NCI-H2107 (cell line): ENCODE measurements at regions not wholly inside any gene's neighbourhood (a gene's known extent, or its start where the extent isn't known, plus 50 kb on each side); places are given as distances from the start of the nearest gene placed in this dataset.

Source experiments
- DNase-seq: peaks from one replicate; lab custom pipeline; 2025; lab: John Stamatoyannopoulos, UW

- DNase-seq: no peak
These were observed 349.0 kb upstream of the NCAM2 start for GRCh38 chr21:20649231-20649630.

DNA sequence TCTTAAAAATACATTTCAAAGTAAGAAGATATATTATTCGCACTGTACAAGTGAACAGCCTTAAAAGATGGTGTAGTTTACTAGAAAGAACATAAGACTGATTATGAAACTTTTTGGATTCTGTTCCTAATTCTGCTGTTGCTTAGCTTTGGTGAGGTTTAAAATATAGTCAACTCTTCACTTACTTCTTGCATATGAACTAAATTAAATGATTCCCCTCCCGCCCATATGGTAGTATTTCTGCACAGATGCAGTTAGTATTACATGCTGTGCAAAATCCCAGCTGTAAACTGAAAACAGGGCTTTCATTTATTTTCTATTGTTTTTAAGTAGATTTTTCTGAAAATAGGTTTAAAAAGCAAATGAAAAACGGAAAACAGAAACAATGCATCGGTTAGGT, 345.4 kb upstream of the NCAM2 start:
- DNase-seq: no peak

DNA sequence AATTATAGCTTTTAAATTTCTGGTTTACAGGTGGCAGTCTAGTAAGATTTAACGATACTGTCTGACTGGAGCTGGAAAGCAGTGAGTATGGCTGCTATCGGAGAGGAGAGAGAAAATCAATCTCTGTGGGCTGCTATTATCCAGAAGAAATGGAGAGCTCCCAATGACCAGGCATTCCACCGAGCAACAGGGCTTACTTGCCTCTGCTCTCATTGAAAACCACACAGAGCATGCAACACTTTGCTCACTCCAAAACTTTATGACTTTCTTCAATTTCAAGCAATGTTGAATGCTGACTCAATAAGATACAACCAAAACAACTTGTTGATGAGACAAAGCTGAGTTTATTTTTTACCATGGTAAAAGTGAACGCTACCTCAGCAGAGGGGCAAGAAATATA, 337.0 kb upstream of the NCAM2 start:
- no peak for DNase-seq

GRCh38 chr21:20661745-20662422, 336.3 kb upstream of the NCAM2 start:
- DNase-seq: no peak

GRCh38 chr21:20662514-20662913, 335.7 kb upstream of the NCAM2 start:
- no peak for DNase-seq

- no peak for DNase-seq
These were observed 330.3 kb upstream of the NCAM2 start for GRCh38 chr21:20667931-20668330.

- DNase-seq: no peak
These were observed 312.7 kb upstream of the NCAM2 start for GRCh38 chr21:20685475-20685874.

- no peak for DNase-seq
These were observed 299.6 kb upstream of the NCAM2 start for GRCh38 chr21:20698585-20698984.

GRCh38 chr21:20701235-20701634, 297.0 kb upstream of the NCAM2 start:
- DNase-seq: no peak

DNA sequence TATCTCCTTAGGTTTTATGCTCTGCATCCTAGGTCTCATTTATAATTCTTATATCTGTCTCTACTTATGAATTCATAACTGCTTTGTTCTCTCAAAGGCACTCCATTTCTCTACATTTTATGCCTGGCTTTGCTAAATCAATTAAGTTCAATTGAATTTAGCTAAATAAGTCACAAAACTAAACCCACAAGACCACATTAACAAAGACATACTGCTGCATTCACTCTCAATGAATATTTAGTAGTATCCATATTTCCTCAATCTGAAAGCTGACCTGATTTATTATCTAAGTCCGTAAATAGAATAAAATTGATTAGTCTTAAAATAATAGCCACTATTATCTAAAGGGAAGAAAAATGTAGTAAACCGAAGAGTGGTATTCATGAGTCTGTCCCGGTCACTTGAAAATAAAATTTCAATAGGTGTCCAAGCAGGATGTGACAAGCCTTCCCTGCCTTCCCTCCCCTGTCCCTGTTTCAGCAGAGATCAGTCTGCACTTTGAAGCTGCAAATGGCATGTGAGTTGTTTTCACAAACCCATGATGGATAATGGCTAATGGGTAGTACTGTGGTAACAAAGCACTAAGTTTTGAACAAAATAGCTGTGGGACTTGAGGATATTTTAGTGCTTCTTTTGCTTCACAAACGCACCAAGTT, 295.0 kb upstream of the NCAM2 start:
- DNase-seq: no peak

DNA sequence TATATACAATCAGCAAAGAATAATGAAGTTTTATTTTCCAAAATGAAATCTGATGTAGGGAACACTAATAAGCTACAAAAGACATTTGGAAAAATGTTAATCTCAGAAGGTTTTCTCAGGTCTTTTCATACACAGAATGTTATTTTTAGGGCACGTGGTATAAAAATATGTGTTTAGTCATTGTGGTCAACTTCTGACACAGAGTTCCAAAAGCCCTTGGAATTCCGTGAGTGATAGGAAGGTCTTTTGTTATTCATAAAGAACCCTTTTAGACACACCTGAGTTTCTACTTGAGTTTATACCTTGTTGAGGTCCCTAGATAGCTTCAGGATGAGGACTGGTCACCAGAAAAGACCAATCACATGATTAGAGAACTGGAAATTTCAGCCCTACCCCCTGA, 277.6 kb upstream of the NCAM2 start:
- DNase-seq: no peak

DNA sequence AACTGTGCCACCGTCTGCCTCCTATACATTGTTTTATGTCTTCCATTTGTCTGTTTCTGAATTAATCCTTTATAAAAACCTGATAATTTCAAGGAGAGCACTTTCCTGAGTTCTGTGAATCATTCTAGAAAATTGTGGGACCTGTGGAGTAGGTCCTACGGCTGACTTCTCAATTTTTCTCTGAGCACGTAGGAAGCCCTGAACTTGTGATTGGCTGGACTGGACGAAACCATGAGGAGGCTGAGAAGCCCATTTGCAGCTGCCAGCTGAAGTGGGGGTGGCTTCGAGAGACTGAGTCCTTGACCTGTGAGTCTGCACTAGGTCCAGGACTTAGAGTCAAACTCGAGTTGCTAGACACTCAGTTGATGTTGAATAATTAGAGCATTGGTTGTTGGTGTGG, 277.1 kb upstream of the NCAM2 start:
- no peak for DNase-seq

- DNase-seq: no peak
These were observed 269.5 kb upstream of the NCAM2 start for GRCh38 chr21:20728691-20729090.

DNA sequence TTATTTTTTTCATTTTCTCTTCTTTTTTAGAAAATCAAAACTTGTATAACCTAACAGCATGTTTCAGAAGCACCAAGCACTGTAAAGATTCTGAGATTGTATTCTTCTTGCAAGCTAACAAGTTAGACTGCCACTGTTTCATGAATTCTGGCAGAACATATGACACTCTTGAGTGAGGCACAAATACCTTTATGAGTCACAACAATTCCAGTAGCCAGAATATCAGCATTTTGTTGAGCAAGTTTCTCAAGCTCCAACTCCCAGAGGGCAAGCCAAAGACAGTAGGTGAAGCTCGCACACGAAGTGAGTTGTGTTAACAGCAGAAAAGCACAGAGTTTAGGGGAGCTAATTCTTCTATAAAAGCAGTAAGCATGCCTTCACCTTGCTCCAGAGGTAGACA, 268.8 kb upstream of the NCAM2 start:
- DNase-seq: no peak

DNA sequence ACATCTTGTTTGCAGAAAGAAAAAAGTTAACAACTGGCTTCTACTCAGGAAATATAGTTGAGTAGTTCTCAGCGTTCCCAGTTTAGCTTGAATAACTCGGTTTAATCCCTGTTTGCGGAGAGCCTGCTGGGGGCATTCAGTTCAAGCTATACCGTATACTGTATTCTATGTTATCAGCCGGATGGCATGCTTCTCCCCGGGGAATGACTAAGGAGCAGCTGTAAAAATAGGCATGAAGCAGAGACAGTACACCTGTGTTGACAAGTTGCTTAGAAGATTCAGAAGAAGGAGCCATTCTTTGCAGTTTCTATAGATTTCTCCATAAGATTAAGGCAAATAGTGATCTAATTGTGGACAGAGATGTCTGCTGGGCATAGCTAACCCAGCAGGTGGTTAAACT, 267.8 kb upstream of the NCAM2 start:
- no peak for DNase-seq

DNA sequence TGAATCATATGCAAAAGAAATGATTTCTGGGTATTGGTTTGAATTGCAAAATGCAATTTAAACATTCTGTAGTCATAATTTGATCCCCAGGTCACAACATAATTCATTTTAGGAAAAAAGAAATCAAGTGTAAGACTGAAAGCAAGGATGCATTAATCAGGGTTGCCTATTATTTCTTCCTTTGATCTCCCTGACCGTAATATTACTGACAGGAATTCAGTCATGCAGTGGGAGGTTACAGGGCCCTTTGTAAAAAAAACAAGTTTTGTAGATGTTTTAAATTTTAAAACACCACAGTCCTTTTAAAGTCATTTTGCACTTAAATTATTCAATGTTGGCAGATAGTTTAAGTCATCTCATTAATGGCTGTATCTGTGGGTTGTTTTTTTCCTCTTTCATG, 263.0 kb upstream of the NCAM2 start:
- no peak for DNase-seq

DNA sequence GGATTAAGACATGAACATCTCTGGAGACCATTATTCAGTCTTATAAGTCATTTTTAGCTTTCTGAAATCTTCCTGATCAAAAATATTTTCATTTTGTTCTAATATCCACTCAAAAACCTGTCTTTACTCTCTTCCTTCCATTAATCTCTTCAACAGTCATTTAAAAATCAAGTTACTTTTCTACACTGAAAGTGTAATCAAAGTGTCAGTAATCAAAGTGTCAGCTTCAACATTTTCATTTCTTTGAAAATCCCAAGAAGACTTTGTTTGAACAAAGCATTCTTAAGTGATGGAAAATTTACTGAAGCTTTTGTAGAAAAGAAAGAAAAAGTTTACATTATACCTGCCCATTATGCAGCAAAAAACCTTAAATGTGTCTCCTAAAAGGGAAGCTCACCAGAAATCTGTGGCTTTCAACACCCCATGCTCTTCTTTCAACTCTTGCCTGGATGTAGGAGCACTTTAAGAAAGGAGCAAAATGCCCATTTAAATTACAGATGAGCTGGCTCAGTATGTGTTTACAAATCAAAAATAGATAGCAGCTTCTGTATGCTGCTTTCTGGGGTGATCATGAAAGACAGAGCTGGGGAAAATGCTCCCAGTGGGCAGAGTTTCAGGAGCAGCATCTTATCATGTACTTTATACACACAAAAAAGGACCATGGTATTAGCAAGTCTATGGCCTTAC, 260.8 kb upstream of the NCAM2 start:
- DNase-seq: no peak

- no peak for DNase-seq
These were observed 258.8 kb upstream of the NCAM2 start for GRCh38 chr21:20739421-20739820.

- DNase-seq: no peak
These were observed 256.8 kb upstream of the NCAM2 start for GRCh38 chr21:20741445-20741844.

GRCh38 chr21:20760221-20760620, 238.0 kb upstream of the NCAM2 start:
- DNase-seq: no peak

DNA sequence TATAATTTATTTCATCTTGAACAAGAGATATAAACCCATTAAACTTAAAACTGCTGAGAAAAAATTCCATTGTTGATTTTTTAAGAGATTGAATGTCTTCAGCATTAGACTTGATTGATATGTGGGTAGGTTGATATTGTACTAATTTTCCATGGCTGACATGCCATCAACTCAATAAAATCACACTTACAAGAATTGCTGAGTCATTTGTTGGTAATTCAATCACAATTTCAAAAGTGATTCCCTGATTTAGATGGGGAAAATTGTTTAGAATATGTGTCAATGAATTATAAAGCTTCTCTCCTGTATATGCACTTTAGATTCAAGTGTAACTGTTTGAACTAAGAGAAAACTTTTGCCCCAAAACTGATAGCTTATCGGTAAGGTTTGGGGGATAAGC, 223.5 kb upstream of the NCAM2 start:
- DNase-seq: no peak

- no peak for DNase-seq
These were observed 218.9 kb upstream of the NCAM2 start for GRCh38 chr21:20779321-20779720.

DNA sequence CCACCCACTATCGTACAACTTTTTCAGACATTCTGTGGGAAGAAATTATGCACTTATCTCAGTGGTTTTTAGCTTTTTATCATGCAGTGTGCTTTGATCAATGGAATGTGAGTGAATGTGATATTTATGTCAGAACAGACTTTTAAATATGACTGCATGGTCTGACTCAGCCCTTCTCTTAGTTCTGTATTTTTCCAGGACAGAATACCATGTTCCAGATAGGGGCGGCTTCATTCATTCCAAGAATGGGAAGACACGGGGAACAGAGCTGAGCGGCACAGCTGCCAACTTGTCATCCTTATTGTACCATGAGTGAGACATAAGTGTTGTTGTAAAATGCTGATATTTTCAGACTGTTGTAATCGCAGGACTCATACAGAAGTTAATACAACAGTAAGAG, 214.6 kb upstream of the NCAM2 start:
- no peak for DNase-seq
